ENCODE measurements at regions not wholly inside any gene's neighbourhood (a gene's known extent, or its start where the extent isn't known, plus 50 kb on each side); places are given as distances from the start of the nearest gene placed in this dataset.

DNA sequence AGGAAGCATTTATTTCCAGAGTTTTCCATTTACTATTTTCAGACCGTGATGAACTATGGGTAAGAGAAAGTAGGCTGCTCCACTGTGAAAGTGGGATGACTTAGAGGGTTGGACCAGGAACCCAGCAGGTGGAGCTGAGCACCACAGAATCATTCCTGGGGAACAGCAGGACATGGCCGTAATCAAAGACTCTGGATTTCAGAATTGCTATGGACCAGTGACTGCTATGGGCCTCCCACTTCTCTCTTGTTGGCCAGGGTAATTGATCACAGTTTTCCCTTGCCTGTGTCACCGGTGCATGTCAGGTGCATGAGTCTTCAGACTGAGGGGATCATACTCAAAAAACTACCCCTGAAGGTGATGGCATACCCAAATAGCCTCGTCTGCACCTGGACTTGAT lies 90.6 kb upstream of the GPC1 start:
- no peak for TF ChIP-seq CTCF (conservative IDR thresholded peaks at IDR 0.05)
- Mint-ChIP-seq H3K36me3 (no peaks in the 10 kb centered on the region), H3K27me3 (peaks cover 4% of the 10 kb centered on the region), H3K9me3 (no peaks in the 10 kb centered on the region), H3K4me1 (ENCODE audit: unreplicated experiment) (no peaks in the 10 kb centered on the region), H3K27ac (no peak overlapping the region), H3K4me3 (no peak overlapping the region)
- DNase-seq (ENCODE audit: extremely low spot score, unreplicated experiment) = no peak

GRCh38 chr2:240346015-240346752 lies 89.3 kb upstream of the GPC1 start:
- Mint-ChIP-seq H3K4me1 (ENCODE audit: unreplicated experiment) (no peaks in the 10 kb centered on the region), H3K4me3 (no peak overlapping the region), H3K9me3 (no peaks in the 10 kb centered on the region), H3K27ac (no peak overlapping the region), H3K36me3 (no peaks in the 10 kb centered on the region), H3K27me3 (peaks cover 8% of the 10 kb centered on the region)
- TF ChIP-seq CTCF (conservative IDR thresholded peaks at IDR 0.05) = no peak
- DNase-seq (ENCODE audit: extremely low spot score, unreplicated experiment) = no peak

- no peak for TF ChIP-seq CTCF (conservative IDR thresholded peaks at IDR 0.05)
- H3K4me3 Mint-ChIP-seq = no peak overlapping the region
- H3K9me3 Mint-ChIP-seq = no peaks in the 10 kb centered on the region
- no peak overlapping the region for H3K27ac Mint-ChIP-seq
- no peaks in the 10 kb centered on the region for H3K36me3 Mint-ChIP-seq
- no peaks in the 10 kb centered on the region for H3K4me1 Mint-ChIP-seq (ENCODE audit: unreplicated experiment)
- DNase-seq (ENCODE audit: extremely low spot score, unreplicated experiment) = no peak
- H3K27me3 Mint-ChIP-seq = peaks cover 8% of the 10 kb centered on the region
Observed at GRCh38 chr2:240346753-240347372, 88.6 kb upstream of the GPC1 start.

DNA sequence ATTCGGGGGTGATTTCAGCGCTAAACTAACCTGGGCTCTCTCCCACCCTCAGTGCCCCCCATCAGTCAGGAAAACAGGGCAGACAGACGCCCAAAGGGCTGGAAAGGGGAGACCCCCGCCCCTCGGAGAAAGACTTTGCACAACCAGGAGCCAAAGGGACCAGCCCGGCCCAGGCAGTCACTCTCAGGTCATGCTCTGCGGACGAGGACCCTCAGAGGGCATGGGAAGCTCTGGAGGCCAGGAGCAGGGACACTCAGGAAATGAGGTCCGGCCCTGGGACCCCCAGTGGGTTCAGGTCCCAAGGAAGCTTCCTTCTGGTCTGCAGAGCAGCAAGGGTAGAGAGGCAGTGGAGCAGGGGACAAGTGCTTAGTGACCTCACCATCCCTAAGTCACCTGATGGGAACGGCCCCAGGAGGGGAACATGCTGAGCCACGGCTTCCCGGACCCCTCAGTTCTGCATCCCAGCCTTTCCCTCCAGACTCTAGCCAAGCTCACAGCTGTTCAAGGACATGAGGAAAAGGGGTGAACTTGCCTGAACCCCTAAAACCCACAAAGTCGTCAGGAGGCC lies 88.0 kb upstream of the GPC1 start:
- Mint-ChIP-seq H3K36me3 (no peaks in the 10 kb centered on the region), H3K27me3 (peaks cover 13% of the 10 kb centered on the region), H3K9me3 (no peaks in the 10 kb centered on the region), H3K4me1 (ENCODE audit: unreplicated experiment) (no peaks in the 10 kb centered on the region), H3K27ac (no peak overlapping the region), H3K4me3 (no peak overlapping the region)
- TF ChIP-seq CTCF (conservative IDR thresholded peaks at IDR 0.05) = no peak
- no peak for DNase-seq (ENCODE audit: extremely low spot score, unreplicated experiment)

DNA sequence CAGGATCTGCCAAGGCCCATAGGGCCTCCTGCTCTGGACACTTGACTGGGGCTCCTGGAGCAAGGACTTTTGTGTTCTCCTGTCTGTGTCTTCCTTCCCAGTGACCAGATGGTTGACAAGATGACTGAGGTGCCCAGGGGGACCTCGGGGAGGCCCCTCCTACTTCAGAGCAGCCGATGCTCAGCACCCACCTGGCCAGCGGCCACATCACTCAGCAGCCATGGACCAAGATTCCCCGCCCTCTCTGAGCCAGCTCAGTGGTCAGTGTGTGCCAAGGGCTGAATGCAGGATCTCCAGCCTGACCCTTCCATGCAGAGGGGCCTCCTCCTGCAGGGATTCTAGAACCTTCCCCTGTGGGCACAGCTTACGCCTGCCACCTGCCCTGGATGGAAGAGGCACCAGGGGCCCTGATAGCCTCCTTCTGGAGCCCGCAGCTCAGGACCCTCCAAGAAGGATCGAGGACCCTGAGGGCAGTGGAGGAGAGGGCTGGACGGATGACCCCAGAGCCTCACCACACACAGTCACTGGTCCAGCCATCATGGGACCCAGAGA lies 87.4 kb upstream of the GPC1 start:
- H3K27me3 Mint-ChIP-seq = peaks cover 13% of the 10 kb centered on the region
- no peaks in the 10 kb centered on the region for H3K36me3 Mint-ChIP-seq
- H3K4me3 Mint-ChIP-seq = no peak overlapping the region
- no peak overlapping the region for H3K27ac Mint-ChIP-seq
- TF ChIP-seq CTCF (conservative IDR thresholded peaks at IDR 0.05) = no peak
- DNase-seq (ENCODE audit: extremely low spot score, unreplicated experiment) = no peak
- H3K9me3 Mint-ChIP-seq = no peaks in the 10 kb centered on the region
- H3K4me1 Mint-ChIP-seq (ENCODE audit: unreplicated experiment) = no peaks in the 10 kb centered on the region

All from type B pancreatic cell (in vitro differentiated cells).